Glomerular endothelial cell (primary cell): ENCODE measurements at regions not wholly inside any gene's neighbourhood (a gene's known extent, or its start where the extent isn't known, plus 50 kb on each side); places are given as distances from the start of the nearest gene placed in this dataset.

Experiments used
- DNase-seq: peaks from one replicate; pipeline ENCODE4 v3.0.0-alpha.2; 2011; ENCODE audit warnings: low read depth, low spot score; ENCODE audit errors: extremely low read depth

DNA sequence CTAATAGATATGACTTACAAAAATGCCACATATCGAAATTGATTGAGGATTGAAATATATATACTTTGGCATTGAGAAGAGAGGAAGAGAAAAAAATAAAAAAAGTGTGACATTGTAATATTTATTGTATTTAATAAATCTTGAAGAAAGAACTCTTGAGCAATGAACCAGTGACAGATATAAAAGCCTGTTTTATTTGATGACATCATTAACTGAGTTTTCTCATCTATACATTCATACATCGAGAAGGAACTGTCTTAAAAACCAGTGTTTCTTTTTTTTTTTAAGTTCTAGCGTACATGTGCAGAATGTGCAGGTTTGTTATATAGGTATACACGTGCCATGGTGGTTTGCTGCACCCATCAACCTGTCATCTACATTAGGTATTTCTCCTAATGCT lies 368.2 kb downstream of the SNAPC1 start:
- no peak for DNase-seq

DNA sequence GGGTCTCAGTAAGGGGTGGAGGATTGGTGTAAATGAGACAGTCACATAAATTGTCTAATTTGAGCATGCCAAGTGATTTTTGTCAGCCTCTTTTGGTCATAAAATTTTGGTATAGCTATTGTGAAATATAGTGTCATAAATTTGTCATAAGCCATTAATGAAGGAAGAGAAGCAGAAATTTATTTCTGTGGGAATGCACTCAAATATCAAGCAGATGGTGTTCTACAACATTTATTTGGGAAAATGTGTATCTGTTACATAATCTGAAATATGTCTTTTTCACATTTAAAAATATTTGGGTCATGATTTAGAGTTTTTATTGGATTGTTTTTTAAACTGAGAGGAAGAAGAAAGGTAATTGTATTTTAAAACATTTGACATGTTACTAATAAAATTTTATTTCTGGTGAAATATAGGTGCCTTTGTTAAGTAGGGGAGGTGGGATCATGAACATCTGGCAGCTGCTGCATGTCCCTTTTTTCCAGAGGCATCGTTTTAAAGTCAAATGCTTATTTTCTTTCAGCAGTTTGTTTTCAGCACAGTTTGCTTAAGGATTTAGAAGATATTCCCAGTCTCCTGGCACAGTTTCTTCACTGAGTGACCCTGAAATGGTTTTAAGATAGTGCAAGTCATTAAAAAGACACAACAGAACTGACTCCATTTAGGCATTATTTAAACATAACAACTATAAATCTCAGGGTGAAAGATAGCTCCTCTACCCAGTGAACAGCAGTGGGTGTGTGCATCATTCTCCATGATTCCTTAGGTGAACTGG lies 371.7 kb downstream of the SNAPC1 start:
- DNase-seq: no peak

DNA sequence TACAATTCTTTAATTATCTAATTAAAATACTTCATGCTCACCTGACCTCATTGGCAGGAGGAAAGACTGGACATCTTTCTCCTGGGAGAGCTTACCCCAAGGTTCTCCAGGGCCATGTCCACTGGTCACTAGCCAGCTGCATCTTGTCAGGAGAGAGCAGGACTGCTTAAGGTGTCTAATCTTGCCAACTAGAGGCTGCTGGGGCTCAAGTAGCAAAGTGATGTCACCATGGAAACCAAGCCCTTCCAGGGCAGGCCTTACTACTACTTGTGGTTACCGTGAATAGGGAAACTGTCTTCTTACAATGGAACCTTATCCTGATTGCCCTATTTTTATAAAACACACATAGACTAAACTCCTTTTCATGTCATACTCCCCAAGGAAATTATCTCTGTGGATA lies 376.4 kb downstream of the SNAPC1 start:
- DNase-seq: no peak

DNA sequence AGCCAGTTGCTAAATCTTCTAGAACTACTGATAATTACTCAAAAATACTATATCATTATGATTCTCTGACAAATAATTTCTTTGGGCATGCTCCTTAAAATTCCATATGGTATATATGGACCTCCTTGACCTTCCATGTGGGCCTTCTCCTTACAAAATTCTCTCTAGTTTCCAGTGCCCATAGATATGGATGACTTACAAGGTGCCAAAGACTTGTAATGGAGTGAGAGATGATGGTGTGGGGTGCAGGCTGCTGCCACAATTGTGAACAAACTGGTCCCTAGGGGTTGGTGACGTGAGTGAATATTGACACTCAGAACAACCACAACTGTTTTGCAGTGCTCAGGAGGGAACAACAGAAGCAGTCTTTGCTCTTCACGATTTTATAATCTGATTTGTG lies 378.9 kb downstream of the SNAPC1 start:
- DNase-seq: no peak

DNA sequence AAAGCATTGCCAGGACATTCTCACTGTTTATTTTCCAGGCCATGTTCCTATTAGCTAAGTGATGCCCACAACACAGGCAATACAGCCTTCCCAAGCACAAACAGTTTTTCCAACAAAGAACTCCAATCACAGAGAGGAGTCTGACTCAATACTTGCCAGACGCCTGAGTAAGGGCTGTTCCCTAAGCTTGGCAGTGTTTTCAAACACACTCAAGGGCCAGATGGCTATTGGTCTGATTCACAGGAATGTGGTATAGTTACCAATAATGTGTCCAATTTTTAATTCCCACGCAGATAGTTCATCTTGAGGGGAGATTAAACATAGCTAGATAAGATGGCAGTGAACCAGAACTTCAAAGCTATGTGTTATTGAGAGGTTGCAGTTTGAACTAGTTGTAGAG lies 381.0 kb downstream of the SNAPC1 start:
- DNase-seq: no peak

DNA sequence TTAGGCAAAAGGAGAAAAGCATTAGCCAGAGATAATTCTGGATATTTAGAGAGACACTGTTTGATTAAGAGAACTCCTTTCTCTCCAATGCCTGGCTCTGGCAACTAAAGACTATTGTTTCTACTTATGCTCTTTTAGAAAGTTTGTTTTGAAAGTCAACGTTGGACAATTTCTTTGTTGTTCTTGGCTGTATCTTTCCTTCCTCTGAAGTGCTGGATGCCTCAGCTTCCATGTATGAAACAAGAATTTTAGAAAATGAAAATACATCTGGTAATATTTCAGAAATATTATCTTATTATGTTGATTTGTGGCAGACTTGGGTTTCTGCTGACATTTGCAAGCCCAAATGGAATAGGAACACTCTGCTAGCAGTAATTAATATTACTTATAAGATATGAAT lies 382.6 kb downstream of the SNAPC1 start:
- DNase-seq: no peak

DNA sequence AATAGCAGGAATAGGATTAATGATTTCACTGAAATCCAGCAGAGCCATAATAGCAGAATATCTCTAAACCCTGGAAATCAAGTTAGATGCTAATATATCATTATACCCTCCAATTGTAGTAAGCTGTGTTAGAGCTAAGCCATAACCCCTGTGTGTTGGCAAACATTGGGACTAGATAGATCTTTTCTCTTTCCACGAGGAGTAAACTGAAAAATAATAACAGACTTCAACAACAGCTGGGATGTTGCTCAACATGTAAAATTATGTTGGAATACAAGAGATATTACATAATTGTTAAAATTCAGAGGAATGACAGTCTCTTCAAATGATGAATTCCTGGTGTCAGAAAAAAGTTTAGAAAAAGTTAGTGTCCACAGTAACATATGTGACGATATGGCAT lies 383.8 kb downstream of the SNAPC1 start:
- DNase-seq: no peak

DNA sequence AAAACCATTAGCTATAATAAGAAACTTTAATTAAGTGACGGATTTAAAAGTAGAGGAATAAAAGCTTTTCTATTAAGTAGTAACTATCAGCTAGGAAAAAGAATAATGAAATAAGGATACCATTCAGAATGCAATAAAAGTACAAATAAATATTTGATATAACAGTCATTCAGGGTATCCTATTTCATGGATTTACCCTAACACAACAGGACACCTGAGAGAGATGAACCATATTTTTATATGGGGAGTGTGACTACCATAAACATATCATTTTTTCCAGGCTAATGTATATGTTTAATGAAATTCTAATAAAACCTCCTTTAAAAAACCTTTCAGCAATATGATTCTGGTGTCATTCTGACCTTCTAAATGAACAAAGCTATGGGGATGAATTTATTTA lies 393.8 kb downstream of the SNAPC1 start:
- no peak for DNase-seq

DNA sequence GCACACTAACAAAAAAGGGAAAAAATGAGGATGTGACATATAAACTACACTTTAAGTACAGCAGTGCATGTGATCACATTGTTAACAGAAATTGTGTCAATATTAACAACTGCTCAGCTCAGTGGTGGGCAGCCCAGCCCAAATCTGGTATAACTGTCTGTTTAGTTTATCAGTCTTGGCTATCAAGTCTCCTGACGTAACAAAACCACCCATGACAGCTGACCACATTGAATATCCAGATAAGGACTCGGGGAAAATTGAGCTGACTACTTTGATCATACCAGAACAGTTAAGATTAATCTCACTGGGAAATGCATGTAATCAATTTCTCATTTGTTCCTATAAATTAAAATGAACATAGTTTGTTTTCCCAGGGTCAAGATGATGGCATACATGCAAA lies 396.6 kb downstream of the SNAPC1 start:
- DNase-seq: no peak

DNA sequence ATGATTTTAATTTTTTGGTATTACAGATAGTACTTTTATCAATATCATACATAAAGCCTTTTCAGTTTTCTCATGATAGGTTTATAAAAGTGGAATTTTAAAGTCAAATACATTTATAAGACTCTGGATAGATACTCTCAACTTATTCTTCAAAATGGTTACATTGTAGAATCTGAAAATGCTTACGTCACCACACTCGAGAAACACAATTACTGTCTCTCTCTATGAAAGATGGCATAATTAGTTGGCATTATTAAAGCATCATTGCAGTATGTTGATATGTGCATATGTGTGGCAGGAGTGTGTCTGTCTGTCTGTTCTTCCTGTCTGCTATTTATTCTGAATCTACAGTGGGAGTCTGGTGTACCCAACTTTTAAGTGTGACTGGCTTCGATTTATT lies 397.1 kb downstream of the SNAPC1 start:
- DNase-seq: no peak

DNA sequence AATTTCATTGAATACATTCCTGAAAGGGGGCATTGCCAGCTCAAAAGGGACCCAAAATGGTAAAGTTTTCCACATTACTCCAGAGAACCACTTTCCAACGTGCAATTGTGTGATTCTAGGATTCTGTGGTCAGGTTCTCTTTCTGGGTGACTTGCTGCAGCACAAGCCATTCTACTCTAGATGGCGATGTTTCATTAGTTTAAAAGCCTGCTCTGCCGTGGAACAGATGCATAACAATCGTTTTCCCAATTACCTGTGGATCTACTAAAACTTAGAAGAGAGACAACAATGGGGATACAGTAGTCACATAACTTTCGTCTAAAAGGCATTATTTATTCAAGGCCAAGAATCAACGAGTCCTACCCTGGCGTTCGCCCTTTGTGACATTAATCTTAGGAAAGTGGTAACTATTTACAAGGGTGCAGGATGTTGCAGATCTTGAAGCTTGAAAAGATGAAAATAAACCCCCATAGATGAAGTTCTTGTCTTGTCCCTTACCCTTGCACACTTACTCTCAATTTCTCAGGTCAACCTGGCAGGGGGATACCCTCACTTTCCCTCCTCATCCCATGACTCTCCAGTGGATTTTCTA lies 400.9 kb downstream of the SNAPC1 start:
- DNase-seq: peak; percentile 22

DNA sequence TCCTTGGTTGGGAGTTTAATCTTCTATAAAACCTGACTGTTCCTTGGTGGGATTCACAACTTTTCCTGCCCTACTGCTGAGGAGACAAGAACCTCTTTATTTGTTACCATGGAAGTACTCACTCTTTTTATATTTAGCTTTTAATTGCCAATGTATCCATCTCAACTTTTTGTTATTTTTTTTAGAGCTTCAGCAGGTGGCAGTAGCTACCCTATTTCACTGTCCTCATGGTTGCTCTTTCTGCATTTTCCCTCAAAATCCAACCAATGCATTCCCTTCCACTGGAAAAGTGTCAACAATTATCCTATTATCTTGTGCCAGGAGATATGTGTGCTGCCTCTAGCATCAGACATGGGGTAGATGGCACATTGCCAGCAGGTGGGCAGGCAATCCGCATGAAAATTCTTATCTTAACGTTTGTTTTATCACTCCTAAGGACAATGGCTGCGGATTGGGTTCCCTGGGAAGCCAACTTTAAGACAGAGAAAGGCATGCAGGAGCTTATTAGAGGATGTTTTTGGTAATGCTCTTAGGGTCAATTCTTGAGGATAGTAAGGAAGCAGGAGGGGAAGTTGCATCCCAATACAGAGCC lies 406.4 kb downstream of the SNAPC1 start:
- DNase-seq: no peak

DNA sequence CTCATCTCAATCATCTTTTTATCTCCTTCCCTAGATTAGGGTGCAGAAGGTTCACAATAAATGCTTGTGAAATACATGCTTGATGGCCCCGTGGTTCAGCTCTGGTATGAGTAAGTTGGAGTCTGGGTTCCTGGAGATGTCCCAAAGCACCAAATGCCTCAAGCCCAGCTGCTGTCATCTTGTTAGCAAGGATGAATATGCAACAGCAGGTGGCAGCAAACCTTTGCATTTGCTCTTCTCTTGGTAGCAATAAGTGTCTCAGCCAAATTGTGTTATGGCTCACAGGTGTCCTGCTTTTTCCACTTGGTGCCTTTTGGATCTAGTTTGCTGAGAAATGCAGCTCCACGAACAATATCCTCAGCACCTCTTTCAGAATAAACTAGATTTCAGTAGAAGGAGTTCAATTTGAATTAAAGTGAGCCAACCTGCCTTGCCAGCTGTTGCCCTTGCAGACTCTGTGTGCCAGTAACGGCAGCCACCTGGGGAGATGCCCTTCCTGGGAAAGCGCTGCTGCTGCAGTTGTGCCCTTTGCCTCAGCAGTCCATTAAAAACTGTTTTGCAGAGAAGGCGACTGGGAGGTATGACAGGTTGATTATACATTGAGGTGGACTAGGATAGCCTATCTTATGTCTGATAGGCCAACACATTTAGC lies 417.3 kb downstream of the SNAPC1 start:
- DNase-seq: peak; percentile 50

DNA sequence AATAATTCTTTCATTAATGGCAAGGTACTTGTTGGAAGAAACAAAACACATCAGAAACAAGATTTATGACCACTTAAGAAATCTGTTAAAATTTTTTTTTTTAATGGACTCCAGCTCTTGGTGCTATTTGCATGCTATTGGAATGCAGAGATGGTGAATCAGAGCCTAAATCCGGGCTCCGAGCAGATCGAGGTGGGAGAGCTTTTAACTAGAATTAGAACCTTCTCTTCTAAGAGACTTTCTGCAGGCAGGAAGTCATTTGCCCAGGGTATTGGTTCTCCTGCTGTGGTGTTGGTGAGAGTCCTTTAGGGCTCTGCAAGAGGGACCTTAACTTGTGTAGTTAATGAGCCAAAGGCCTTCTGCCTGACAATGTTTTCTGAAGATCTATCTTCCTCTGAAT lies 419.4 kb downstream of the SNAPC1 start:
- no peak for DNase-seq

DNA sequence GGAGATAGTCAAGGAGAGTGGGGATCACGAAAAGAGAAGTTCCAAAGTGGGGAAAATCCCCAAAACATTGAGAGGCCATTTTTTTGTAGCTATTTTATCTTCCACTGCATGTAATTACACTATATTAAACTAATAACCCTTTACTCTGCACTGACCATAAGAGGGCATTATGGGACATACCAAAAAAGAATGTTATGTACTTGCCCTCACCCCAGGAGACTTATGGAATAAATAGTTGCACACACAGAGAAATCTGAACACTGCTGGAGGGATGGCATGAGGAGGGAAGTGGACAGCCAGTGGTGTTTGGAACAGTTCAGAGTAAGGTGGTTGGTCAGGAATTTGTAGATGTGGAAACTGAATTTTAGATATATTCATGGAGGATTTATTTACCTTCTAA lies 422.9 kb downstream of the SNAPC1 start:
- DNase-seq: no peak

DNA sequence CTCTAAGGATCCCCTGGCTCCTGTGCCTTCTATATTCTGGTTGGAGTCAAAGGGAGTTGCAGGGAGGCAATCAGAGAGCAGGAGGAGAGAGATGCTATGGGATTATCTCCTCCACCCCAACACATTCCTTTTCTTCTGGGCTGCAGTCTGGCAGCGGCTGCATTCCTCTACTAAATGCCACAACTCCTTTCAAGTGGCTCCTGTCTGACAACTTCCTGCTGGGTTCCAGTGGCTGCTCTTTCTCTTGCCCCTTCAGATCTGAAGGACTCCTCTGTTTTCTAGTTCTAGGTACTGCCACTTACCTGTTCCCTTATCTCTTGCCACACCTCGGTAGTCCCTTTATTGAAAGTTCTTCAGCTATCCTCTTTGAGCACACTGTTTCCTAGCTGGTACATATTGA lies 425.0 kb downstream of the SNAPC1 start:
- DNase-seq: no peak

DNA sequence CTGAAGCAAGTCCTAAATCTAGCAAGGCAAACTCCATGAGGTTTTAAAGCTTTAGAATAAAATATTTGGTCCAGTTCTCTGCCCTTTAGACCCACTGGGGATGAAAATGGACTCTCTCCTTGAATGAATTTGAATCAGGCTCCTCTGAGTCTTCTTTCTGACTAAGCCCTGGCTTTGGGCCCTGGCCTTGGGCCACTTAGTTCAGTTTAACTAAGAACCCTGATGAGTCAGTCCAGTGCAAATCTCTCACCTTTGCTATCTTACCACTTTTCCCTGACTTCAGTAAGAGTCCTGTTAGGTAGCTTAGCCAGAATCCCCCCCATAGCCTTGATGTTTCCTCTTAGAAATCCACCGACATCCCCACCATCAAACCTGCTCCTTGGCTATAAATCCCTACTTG lies 427.5 kb downstream of the SNAPC1 start:
- no peak for DNase-seq

DNA sequence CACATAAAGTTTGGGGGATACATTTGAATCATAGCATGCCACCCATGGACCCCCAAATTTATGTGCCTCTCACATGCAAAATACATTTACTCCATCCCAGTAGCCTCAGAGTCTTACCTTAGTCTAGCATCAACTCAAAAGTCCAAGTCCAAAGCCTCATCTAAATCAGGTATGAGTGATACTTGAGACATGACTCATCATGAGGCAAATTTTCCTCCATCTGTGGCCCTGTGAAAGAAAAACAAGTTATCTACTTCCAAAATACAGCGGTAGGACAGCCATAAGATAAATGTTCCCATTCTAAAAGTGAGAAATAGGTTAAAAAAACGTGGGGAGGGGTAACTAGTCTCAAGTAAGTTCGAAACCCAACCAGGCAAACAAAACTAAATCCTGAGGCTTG lies 444.2 kb downstream of the SNAPC1 start:
- DNase-seq: no peak

DNA sequence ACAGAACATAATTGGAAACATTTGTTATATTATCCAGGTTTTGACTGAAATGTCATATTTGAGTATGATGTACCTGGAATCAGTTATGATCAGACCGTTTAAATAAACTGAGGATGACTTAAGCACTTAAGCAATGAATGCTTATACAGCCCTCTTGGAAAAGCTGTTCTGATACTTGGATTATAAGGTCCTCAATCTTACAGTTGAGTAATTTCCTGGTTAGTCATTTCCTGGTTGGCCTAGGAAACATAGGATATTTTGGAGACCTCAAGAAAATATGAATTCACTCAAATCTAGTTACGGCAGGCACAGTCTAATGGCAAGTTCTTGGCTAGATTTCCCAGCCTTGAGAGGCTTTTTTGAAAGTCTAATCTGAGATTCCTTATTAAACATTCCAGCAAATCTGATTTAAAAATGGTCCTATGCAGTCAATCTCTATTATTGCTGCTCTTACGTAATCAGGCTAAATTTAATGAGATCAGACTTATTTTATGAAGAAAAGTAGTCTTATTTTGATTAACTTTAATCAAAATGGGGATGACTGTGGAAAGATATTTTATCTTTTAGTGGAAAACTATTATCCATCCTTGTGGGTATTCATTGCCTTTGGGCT lies 447.2 kb downstream of the SNAPC1 start:
- peak; percentile 82 for DNase-seq

DNA sequence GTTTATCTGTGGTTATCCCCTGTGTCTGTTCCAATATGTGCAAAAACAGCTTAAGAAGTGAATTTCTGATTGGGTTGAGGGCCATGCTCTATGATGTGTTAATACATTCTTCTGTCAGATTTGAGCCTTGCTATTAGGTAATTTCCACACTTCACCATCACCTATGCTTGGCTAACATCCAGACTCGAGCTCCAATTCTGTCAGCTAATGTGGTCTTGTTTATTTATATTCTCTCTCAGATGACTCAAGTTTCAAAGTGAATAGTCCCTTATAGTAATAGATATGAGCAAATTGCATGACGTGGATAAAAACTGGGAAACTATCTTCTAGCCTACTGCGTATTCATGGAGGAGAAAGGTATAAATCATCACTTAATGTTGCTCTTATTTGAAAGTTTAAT lies 451.3 kb downstream of the SNAPC1 start:
- DNase-seq: no peak

DNA sequence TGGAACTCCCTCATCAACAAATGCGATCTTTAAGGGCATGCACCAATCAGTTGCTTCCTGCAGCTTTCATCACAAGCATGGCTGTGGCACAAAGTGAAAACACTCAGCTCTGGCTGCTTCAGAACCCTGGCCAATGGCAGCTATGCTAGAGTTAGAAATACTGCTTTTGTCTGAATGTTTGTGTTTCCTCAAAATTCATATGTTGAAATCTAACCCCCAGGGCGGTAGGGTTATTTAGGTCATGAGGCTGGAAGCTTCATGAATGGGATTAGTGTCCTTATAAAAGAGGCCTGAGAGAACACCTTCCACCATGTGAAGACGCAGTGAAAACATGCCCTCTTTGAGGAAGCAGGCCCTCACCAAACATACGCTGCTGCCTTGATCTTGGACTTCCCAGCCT lies 453.9 kb downstream of the SNAPC1 start:
- DNase-seq: no peak

DNA sequence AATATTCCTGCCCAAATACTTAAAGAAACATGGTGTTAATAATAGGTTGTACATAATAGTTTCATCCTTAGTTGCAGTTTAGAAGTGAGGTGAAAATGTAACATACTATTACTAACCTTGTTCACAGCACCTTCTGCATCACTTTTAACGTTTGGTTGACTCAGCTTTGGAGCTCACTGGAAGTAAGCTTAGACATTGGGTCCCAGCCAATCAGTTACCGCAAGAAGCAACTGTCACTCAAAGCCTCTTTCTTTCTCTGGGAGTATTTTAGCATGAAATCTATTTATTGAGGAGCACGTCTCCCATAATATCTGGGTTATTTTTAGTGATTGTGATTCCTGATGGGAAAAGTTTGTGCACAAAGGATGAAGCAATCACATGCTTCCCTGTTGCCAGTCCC lies 472.6 kb downstream of the SNAPC1 start:
- no peak for DNase-seq
